ENCODE measurements at regions not wholly inside any gene's neighbourhood (a gene's known extent, or its start where the extent isn't known, plus 50 kb on each side); places are given as distances from the start of the nearest gene placed in this dataset.

DNA sequence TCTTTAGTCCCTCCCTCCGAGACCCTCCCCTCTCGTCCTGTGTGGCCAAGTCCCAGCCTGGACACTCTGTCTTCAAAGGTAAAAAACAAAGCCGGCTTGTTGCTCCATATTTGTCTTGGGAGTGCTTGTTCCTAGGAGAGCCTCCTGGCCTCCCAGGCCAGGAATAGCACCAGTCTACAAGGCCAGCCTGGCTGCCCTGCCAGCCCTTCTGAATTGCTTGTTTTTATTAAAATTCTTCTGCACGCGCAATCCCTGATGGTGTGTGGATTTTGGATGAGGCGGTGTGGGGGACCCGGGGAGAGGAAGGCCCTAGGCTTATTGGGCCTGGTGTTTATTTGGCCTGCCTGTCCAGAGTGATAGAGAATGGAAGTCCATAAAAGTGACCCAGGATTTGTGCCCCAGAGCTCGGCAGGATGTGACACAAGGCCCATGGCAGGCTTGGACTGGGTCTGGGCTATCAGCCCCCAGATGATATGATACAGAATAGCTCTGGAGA, 297.3 kb downstream of the CYP26B1 start:
- DNase-seq (no peak), ATAC-seq (no peak)
- H3K4me3 ChIP-seq = no peak overlapping the region
- no peaks in the 10 kb centered on the region for H3K9me3 ChIP-seq
- intact Hi-C loops (cut with DNase I, micrococcal nuclease) = no loop called here
- H3K36me3 ChIP-seq (ENCODE audit: low read depth) = no peaks in the 10 kb centered on the region
- no peak for TF ChIP-seq CTCF (IDR thresholded peaks at IDR 0.05)
- H3K4me1 ChIP-seq (ENCODE audit: low read depth) = no peaks in the 10 kb centered on the region

DNA sequence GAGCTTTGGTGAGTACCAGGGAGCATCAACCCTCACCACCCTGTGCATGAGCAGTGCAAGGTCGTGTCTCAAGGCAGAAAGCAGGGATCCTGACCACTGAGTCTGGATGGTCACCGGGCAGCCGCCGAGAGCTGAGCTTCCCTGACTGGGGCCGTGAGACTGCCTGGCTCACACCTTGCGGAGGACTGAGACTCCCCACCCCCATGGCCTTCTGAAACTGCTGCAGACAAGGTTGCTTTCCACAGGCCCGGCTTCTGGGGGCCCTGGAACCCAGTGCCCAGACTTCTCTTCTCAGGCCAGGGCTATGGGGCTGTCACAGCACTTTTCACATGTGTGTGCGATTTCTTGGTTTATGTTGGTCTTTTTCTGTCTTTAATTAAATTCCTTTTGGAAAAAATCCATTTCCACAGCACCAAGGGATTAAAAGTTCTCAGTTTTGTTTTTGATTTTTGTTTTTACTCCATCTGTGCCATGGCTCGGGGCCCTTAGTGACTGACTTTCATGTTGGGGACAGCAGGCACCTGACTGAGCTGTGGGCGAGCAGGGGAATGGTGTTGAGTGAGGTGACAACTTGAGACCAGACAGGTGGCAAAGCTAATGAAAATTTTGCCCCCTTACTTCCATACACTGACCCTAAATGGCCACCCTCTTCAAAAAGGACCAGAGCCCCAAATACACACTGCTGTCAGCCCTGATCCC, 297.9 kb downstream of the CYP26B1 start:
- H3K36me3 ChIP-seq (ENCODE audit: low read depth) = no peaks in the 10 kb centered on the region
- ATAC-seq (no peak), DNase-seq (no peak)
- intact Hi-C loops (cut with DNase I, micrococcal nuclease) = no loop called here
- H3K4me1 ChIP-seq (ENCODE audit: low read depth) = no peaks in the 10 kb centered on the region
- no peak overlapping the region for H3K4me3 ChIP-seq
- no peak for TF ChIP-seq CTCF (IDR thresholded peaks at IDR 0.05)
- no peaks in the 10 kb centered on the region for H3K9me3 ChIP-seq

- no peak overlapping the region for H3K4me3 ChIP-seq
Measured at GRCh38 chr2:71849111-71849510, 298.6 kb downstream of the CYP26B1 start.

DNA sequence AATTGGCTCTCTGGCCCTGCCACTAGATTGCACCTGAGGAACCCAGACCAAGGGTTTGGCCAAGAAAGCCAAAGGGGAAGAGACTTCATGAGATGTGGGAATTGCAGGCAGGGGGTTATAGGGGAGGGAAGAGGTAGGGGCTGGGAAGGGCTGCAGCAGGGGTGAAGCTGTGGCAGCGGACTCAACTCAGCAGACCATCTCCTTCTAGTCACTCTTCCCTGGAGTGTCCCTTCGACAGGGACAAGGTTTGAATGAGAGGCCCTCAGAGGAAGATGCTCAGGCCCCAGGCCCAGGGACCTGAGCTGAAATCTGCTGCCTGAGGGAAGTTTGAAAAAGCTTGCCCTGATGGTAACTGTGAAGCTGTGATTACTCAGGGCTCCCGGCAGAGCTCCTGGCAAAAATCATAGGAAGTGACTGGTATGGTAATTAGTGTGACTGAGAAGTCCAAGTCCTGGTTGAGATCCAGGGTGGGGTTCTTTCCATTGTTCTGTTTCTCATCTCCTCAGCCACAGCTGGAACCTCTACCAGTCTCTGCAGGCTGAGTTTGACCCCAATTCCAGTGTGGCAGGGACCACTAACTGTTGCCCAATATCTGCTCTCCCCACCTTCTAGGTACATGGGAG, 300.9 kb downstream of the CYP26B1 start:
- H3K4me3 ChIP-seq = no peak overlapping the region
- intact Hi-C loops (cut with DNase I, micrococcal nuclease) = no loop called here
- no peak for ATAC-seq

More at GRCh38 chr2:71849111-71849510, 298.6 kb downstream of the CYP26B1 start:
- no peak for ATAC-seq
- no peak for TF ChIP-seq CTCF (IDR thresholded peaks at IDR 0.05)
- Histone ChIP-seq H3K4me1 (ENCODE audit: low read depth) (no peaks in the 10 kb centered on the region), H3K36me3 (ENCODE audit: low read depth) (no peaks in the 10 kb centered on the region), H3K9me3 (no peaks in the 10 kb centered on the region)
- intact Hi-C loops (cut with DNase I, micrococcal nuclease) = no loop called here
- no peak for DNase-seq

GRCh38 chr2:71846072-71846471, 301.6 kb downstream of the CYP26B1 start:
- H3K4me3 ChIP-seq = no peak overlapping the region
- H3K4me1 ChIP-seq (ENCODE audit: low read depth) = no peaks in the 10 kb centered on the region

More for the DNA sequence above, 300.9 kb downstream of the CYP26B1 start:
- no peaks in the 10 kb centered on the region for H3K36me3 ChIP-seq (ENCODE audit: low read depth)
- TF ChIP-seq CTCF (IDR thresholded peaks at IDR 0.05) = no peak
- no peaks in the 10 kb centered on the region for H3K4me1 ChIP-seq (ENCODE audit: low read depth)
- no peak for DNase-seq
- no peaks in the 10 kb centered on the region for H3K9me3 ChIP-seq

More at GRCh38 chr2:71846072-71846471, 301.6 kb downstream of the CYP26B1 start:
- ATAC-seq (no peak), DNase-seq (no peak)
- no peak for TF ChIP-seq CTCF (IDR thresholded peaks at IDR 0.05)
- Histone ChIP-seq H3K36me3 (ENCODE audit: low read depth) (no peaks in the 10 kb centered on the region), H3K9me3 (no peaks in the 10 kb centered on the region)
- intact Hi-C loops (cut with DNase I, micrococcal nuclease) = no loop called here

All from mucosa of descending colon (tissue), 3 donors.